ENCODE measurements at regions not wholly inside any gene's neighbourhood (a gene's known extent, or its start where the extent isn't known, plus 50 kb on each side); places are given as distances from the start of the nearest gene placed in this dataset.

DNA sequence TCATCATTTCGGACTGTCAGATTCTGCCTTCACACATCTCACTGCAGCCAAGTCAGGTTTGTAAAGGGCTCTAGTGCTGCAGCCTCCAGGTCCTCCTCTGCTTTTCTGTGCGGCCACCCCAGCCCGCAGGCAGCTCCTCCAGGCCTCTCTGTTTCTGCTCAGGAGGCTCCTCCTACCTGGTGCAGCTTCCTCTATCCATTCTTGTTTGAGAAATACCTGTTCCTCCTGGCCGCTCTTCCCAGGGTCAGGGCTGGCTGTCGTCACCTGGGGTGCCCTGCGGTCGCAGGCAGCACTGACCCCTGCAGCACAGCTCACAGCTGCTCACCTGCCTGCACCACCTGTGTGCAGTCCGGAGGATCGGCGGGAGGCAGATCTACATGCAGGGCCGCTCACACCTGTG, 387.7 kb upstream of the IRX4 start:
- intact Hi-C loops (cut with micrococcal nuclease): no loop called here

DNA sequence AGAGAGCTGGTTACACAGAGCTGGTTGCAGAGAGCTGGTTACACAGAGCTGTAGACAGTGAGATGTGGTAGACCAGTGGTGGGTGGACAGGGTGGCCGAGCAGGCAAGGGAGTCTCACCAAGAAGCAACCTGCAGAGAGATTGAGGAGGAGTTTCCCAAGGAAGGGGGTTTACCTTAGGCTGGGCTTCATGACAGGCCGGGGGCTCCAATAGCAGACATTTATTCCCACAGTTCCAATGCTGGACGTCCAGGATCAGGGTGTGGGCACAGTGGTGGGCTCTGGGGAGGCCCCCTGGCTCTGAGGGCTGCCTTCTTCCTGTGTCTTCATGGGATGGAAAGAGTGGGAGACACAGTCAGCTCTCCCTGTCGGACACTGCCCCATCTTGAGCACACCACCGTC, 386.9 kb upstream of the IRX4 start:
- intact Hi-C loops (cut with micrococcal nuclease): no loop called here

DNA sequence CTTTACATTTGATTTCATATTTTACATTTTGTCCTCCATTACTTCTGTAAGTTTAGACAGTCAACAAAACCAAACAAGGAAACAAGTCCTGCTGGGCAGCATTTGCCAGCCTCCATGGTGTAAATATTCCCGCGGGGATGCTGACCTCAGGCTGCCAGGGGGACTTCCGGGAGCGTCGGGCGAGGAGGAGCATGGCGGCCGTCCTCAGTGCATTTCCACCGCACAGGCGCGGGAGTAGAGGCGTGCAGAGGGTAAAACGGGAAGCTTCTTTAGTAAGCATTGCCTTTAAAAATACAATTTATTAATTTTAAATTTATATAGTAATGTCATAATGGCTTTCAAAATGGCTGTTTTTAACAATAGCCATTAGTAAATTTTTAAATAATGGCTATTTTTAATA, 385.3 kb upstream of the IRX4 start:
- intact Hi-C loops (cut with micrococcal nuclease): no loop called here

DNA sequence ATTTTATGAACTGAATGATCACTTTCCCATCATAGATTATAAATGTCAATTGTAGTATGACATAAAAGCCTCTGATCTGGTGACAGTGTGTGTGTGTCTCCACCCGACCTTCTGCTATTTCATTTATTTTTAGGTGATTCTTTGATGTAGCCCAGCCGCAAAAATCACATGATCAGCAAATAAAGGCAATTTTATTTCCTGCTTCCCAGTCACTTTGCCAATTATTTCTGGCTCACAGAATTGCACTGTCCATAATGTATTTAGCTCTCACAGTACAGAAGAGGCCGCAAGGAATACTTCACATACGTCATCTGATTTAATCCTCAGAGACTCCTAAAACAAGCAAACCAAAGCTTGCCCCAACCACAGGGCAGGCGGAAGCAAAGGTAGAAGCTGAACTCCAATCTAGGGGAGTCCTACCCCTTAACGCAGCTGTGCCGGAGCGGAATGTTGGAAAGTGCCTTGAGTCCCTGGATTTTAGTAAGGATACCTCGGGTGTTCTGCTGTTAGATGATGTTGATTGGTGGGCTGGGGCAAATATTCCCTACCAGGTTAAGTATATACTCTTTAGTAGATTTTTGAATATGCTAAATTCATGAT, 384.0 kb upstream of the IRX4 start:
- intact Hi-C loops (cut with micrococcal nuclease): no loop called here

DNA sequence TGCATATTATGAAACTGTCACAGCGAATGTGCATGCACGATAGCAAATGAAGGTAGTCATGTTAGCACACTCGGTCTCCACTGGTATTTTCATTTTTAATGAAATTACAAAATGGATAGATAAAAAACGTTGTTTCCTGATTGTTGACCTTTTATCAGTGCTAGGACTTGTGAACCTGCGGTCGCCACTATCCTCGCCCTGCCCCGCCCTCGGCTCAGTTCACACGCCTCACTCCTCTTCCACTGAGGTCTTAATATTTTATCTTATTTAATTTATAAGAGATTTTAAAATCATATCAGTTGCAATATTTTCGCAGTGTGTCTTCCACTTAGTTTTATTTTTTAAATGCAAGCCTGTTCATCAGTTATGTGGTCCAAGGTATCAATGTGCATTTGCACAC, 382.6 kb upstream of the IRX4 start:
- intact Hi-C loops (cut with micrococcal nuclease): no loop called here

DNA sequence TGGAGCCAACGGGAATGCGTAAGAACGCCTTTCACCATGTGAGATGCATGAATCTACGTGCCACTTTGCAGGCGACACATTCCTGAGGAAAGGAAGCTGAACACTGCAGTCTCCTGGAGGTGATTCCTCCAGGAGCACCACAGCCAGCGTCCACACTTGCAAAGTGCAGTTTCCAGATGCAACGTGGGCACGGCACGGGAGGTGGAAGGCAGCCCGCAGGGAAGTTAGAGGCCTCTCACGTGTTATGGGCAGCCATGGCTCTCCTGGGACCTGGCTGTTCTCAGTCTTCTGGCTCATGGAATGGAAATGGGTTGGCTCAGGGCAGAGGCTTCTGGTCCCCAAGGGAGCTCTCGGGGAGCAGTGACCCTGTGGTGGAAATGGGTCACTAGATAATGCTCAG, 381.0 kb upstream of the IRX4 start:
- intact Hi-C loops (cut with micrococcal nuclease): no loop called here

DNA sequence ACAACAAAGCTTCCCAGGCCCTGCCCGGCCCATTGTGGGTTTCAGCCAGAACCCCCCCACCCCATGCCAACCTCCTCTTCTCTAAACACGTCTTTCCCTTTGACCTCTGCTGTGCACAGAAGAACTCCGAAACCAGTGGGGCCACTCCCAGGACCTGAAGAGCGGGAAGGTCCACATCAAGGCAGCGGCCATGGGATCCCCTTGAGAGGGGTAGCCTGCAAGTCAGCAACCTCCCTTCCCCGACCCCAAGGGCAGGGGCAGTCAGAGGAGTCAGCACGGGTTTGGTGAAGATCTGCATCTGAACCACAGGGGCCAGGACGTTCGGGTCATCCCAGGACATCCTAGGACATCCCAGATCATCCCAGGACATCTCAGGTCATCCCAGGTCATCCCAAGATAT, 379.9 kb upstream of the IRX4 start:
- intact Hi-C loops (cut with micrococcal nuclease): no loop called here

DNA sequence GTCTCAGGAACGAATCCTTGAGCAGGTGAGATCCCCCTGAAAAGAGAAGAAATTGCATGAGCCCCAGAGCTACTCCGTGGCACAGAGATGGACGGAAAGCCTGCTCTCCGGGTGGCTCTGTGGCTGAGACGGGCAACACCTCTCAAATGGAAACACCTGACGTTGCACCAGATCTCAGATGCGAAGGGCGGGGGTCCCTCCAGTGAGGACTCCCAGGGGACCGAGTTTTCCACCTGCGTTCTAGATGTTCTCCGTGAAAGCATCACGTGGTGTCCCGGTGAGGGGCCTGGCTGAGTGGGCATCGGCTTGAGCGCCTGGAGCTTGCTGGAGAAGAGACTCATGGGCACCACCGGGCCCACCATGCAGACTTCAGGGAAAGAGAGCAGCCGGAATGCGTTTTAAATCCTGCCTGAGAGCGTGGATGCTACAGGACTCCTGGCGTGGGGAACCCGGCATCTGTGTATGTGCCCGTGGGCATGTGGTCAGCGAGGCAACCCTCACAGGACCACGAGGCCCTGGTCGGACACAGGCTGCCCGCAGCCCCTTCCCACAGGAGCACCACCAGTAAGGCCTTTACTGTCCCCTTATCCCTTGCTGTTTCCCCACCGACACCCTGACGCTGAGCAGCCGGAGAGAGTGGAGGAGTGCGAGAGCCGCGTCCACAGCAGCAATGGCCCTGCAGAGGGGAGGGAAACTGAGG, 378.4 kb upstream of the IRX4 start:
- intact Hi-C loops (cut with micrococcal nuclease): no loop called here

DNA sequence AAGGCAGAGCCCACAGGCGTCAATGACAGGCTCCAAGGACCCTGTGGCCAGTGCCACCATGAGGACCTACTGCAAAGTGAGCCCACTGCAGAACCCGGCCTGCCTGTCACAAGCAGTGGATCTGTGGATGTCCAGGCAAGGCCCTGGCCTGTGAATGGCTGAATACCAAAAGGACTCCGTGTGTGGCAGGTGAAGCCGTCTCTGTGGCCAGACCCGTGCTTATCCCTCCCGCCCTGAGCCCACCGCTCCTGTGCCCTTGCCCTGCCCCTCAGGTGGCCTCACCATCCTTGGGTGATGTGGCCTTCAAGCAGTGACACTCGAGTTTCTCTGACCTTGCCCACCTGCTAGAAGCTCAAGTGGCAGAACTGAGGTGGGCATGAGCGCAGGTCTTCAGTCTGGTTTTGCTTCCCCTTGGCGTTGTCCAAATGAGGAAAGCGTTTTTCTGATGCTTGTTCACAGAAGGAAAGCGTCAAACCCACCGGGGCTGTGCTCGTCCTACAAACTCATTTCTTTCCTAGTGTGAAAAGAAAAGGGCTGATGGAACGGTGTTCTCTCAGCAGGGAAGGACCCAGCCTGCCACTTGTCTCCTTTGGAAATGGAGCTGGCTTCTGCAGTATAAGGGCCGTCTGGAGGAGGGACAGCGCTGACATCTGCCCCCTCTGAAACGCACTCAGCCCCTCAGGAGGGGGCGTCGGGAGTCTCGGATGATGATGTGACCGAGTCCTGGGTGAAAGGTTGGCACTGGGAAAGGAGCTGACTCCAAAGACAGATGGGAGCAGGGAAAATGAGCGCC, 377.7 kb upstream of the IRX4 start:
- intact Hi-C loops (cut with micrococcal nuclease): no loop called here

DNA sequence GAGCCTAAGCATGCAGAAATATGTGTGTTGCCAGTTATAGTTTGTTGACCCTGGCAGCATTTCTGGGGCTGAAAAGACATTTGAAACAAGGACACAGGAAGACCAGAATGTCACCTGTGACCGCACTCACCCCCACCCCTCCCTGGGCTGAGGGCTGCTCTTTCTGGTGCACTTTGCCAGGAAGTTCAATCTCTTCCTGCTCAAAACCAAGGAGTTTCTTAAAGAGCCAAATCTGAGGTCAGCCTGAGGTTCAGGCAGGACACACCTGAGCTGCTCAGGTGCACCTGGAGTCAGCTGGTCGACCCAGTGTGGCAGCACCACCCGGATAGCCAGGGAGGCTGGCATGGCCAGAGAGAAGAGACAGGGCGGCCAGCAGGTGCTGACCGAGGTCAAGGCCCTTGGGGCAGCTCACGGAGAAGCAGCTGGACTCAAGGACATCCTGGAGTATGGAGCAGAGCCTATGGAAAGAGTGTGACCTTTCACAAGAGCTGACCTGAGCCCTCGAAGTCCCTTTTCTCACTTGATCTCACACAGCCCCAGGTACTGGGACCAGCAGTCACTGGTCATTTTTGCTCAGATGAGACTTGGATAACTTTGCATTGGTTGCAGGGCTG, 376.9 kb upstream of the IRX4 start:
- intact Hi-C loops (cut with micrococcal nuclease): loop anchor here (1.0 kb wide), 1 partner anchor 26 kb away; no protein-coding TSS in a partner anchor

DNA sequence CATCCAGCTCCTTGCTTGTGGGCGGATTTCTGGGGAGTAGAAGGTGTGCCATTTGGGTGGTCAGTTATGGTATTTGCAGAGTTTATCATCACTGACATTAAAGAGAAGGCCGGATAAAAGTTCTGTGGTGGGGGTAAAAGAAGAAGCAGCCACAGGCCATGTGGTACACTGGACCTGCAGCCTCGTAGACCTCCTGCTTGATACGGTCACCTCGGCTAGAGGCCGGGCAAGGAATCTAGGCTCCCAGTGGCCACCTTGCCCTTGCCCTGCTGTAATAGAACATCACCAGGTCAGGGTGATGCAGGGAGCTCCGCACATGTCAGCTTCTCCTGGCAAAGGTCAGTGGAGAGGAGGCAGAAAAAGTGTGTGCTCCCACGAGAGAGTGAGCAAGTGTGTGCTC, 376.1 kb upstream of the IRX4 start:
- intact Hi-C loops (cut with micrococcal nuclease): loop anchor here (1.0 kb wide), 1 partner anchor 26 kb away; no protein-coding TSS in a partner anchor

DNA sequence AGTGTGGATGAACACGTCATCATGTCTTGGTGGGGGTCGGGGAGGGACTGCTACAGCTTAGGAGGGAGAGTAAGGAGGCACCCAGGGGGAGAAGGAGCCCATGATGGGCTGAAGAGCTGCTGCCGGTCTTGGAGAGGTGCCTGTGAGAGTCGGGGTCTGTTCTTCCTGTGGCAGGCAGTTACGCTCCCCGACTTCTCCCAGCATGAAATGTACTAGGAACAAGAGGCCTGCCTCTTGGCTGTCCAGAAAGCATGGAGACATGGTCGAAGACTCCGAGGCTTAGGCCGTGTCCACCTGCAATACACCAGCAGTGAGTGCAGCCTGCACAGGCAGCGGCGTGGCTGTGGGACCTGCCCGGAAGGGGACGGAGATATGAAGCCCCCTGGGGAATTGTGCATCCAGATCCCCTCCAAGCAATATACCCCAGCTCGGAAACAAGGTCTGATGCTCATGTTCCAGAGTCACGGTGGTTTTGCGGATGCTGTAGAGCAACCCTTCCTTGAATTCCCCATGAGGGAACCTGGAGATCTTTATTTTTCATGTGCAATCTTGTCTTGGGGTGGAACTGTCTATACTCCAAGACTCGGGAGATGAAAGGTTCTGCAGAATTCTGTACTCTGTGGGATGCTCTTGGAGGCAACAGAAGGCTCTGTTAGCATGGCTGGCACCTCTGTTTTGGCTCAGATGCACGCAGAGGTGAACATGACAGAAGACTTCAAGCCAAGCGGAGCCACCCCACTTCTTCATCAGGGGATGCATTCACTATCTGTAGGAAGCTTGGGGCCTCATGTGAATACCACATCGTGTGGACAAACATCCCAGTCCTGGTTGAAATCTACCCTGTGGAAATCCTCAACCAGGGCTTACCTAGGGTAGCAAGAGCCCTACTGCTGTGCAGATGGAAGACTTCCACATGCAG, 374.9 kb upstream of the IRX4 start:
- intact Hi-C loops (cut with micrococcal nuclease): no loop called here

DNA sequence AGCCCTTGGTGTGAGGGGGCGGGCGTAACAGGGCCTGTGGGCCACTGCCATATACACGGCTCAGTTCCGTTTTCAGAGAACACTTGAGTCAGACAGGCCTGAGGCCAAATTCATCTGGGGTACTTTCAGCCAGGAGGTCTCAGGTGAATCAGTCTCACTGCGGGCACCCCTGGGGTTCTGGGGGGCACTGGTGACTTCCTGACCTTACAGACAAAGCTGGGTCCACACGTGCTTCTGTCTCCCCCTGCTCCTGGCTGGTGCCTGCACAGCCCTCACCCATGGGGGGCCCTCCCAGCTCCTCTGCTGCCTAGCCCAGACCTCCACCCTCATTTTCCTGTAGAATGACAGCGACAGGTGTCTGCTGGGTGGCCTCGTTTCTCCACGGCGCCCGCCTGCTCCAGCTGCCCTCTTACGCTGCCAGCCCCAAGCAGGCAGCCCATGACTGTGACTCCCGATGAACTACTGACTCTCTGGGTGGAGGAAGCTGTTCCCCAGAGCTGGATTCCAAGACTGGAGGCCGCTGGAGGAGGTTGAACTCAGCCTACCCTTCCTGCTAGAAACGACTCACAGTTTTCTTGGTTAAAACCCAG, 374.1 kb upstream of the IRX4 start:
- intact Hi-C loops (cut with micrococcal nuclease): no loop called here

DNA sequence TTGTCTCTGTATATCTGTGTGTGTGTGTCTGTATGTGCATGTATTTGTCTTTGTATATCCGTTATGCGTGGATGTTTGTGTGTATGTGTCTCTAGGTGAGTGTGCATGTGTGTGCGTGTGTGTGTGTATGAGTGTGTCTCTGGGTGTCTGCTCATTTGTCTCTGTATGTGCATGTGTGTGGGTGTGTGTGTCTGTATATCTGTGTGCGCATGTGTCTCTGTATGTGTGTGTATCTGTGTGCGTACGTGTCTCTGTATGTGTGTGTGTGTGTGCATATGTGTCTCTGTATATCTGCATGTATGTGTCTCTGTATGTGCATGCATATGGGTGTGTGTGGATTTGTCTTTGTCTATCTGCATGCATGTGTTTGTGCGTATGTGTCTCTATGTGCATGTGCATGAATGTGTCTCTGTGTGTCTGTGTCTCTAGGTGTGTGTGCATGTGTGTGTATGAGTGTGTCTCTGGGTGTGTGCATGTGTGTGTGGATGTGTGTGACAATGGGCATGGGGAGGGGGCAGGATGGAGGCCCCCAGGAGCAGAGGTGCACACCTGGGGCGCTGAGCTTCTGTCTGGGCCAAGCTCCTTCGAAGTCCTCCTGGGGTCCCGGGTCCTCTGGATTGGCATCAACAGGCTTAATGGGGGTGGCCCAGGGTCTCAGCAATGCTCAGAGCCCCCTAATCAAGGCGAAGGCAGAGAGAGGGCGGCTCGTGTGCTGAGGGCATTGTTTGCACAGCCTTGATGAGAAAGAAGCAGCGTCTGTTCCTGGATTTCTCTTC, 373.4 kb upstream of the IRX4 start:
- intact Hi-C loops (cut with micrococcal nuclease): no loop called here

DNA sequence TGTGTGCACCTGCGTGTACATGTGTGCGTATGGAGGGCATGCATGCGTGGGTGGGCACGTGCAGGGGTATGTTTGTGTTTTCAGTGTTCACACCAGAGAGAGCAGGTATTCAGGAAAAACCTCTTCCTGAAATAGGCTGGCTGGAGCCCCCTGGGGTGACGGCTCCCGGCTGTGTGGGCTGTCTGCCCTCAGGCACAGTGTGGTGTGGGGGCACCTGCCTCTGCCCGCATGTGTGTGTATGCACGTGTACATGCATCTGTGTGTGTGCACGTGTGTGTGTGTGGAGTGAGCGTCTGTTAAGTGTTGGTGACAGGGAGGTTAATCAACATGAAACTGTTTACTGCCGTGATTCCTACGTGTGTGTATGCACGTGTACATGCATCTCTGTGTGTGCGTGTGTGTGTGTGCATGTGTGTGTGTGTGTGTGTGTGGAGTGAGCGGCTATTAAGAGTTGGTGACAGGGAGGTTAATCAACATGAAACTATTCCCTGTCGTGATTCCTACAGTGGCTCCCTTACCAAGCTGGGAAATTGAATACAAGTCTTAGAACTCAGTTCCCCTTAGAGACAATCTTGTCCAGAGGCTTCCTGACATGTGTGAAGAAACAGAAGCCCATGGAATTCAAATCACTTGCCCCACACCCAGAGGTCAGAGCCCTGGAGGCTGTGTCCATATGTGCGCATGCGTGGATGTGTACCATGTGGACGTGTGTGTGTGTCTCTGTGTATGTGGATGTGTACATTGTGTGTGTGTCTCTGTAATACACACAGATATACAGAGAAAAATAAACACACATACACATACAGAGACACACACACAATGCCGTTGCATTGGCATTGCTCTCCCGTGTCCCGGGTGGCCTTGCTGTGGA, 372.4 kb upstream of the IRX4 start:
- intact Hi-C loops (cut with micrococcal nuclease): no loop called here

DNA sequence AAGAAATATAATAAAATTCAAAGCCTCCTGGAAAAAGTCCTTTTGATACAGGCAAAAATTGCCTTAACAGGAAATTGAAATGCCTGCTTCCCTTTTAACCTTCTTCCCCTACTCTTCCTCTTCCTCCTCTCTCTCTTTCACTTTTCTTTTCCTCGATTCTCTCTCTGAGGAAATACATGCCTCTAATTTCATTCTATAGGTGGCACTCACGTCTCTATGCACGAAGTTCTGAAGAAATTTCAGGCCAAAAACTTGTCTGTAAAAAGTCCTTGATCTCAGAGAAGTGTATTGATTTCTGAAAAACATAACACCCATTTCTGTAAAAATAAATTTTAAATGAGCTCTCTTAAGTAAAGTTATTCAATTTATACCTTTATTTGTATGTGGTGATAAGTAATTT, 371.7 kb upstream of the IRX4 start:
- intact Hi-C loops (cut with micrococcal nuclease): no loop called here

DNA sequence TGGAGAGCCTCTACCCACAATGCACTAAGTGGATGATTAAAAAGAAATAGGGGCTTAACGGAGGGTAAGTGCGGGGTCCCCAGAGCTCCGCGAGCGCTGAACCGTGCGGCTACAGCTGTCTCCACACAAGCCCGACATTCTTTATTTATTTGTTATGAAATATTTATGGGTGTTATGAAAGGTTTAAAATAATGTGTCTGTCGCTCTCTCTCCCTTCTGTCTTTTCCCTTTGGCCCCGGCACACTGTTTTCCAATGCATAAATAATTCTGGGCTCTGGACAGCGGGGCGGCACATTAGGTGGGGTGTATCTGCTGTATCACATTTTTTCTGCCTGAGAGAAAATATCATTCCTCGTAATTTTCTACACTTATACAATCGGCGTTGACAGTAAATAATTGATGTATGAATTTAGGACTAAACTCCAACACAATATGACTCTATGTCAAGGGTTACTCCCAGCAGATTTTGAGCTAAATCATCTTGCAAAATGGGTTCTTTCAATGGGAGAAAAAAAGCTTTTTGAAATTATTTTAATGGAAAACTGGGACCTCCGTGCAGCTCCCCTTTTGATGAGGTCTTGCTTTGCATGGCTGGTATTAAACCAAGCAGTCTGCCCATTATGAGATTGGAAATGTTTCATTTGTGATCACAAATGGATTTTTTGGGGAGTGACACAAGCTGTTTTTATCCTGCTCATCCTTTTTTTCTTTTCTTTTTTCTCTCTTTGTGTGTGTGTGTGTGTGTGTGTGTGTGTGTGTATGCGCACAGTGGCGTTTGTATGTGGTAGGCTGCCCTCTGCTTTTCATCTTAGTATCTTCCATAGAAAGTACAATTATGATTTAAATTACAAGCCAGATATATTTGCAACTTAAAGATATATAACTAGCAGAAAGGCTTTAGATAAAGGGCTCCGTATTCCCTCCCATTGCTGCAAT, 370.6 kb upstream of the IRX4 start:
- intact Hi-C loops (cut with micrococcal nuclease): no loop called here

DNA sequence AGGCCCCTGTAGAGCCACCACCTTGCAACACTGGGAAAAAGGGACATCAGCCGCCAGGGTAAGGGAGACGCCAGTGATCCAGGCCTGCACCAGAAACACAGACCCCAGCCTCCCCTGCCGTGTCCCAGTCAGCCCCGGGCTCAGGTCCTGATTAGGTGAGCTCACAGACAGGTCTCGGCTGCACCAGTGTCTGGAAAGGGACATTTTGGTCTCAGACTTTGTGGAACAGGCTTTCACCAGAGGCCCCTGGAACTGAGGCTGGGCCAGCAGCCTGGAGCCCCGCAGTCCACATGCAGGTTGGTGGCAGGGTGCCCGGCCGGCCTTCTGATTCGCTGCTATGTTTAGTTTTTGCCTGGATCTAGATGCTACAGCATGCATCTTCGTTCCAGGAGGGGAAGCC, 369.0 kb upstream of the IRX4 start:
- intact Hi-C loops (cut with micrococcal nuclease): no loop called here
